AG09309 (cell line): ENCODE measurements at regions not wholly inside any gene's neighbourhood (a gene's known extent, or its start where the extent isn't known, plus 50 kb on each side); places are given as distances from the start of the nearest gene placed in this dataset.
"Not testable (repeated sequence)": the region's sequence is repeated elsewhere in the genome, so short reads cannot be mapped to it uniquely, and the experiment has no call there.

Experiments
- DNase-seq: peaks from one replicate; pipeline ENCODE4 v3.0.0-alpha.2; 2010; ENCODE audit warnings: low read depth
- H3K4me3 ChIP-seq: 2 replicates; pipeline ENCODE4 v1.5.1; 2011; ENCODE audit warnings: mild to moderate bottlenecking, low read depth, low read length, moderate library complexity; ENCODE audit not compliant: control insufficient read depth
- CTCF ChIP-seq: IDR thresholded peaks from 2 replicates; pipeline ENCODE4 v1.5.1; 2011; ENCODE audit warnings: mild to moderate bottlenecking, low read depth, low read length, inconsistent platforms; ENCODE audit not compliant: insufficient read depth, control insufficient read depth; ENCODE audit errors: missing control alignments

- H3K4me3 ChIP-seq, DNase-seq: not testable (repeated sequence)
Observed at GRCh38 chrX:134045372-134045771, 60.0 kb upstream of the GPC3 start.

GRCh38 chrX:134067107-134067506, 81.7 kb upstream of the GPC3 start:
- H3K4me3 ChIP-seq = not testable (repeated sequence)

GRCh38 chrX:134071899-134072298, 86.5 kb upstream of the GPC3 start:
- H3K4me3 ChIP-seq, DNase-seq: not testable (repeated sequence)

More at GRCh38 chrX:134067107-134067506, 81.7 kb upstream of the GPC3 start:
- DNase-seq = not testable (repeated sequence)

GRCh38 chrX:134073341-134073740, 87.9 kb upstream of the GPC3 start:
- H3K4me3 ChIP-seq = no peak overlapping the region
- no peak for TF ChIP-seq CTCF
- no peak for DNase-seq

GRCh38 chrX:134074151-134074550, 88.8 kb upstream of the GPC3 start:
- no peak overlapping the region for H3K4me3 ChIP-seq
- DNase-seq = no peak
- TF ChIP-seq CTCF = no peak

GRCh38 chrX:134075894-134076718, 90.7 kb upstream of the GPC3 start:
- H3K4me3 ChIP-seq = no peak overlapping the region
- DNase-seq = no peak
- TF ChIP-seq CTCF = no peak

GRCh38 chrX:134095366-134095765, 110.0 kb upstream of the GPC3 start:
- H3K4me3 ChIP-seq = no peak overlapping the region
- no peak for TF ChIP-seq CTCF
- no peak for DNase-seq

- H3K4me3 ChIP-seq = no peak overlapping the region
- no peak for DNase-seq
- TF ChIP-seq CTCF = no peak
Observed at GRCh38 chrX:134101636-134102035, 116.2 kb upstream of the GPC3 start.
